Psoas muscle (tissue), 7 donors: ENCODE measurements at regions not wholly inside any gene's neighbourhood (a gene's known extent, or its start where the extent isn't known, plus 50 kb on each side); places are given as distances from the start of the nearest gene placed in this dataset.
"Not testable (repeated sequence)": the region's sequence is repeated elsewhere in the genome, so short reads cannot be mapped to it uniquely, and the experiment has no call there.

ENCODE experiments used
- ATAC-seq, 4 donors: fragments of 200-7000 bp; cut with Tn5 transposase; one replicate each; pipeline ENCODE4 v1.9.1; 2020; ENCODE audit warnings: moderate library complexity in 3 of 4, mild to moderate bottlenecking in 2 of 4
- DNase-seq, 2 donors: peaks; one replicate each; pipeline ENCODE4 v3.0.0-alpha.2; 2020
- H3K27ac ChIP-seq: fragments of 200-600 bp; one replicate; pipeline ENCODE4 v1.8.0; 2022
- H3K27me3 ChIP-seq, 3 donors: fragments of 200-600 bp in 1 of 3; one replicate each; pipeline versions ENCODE4 v1.6.1 to v1.8.0; 2013 to 2022; ENCODE audit warnings: low read length in 2 of 3, mild to moderate bottlenecking in 2 of 3, moderate library complexity in 1 of 3; ENCODE audit not compliant: insufficient read depth in 3 of 3
- H3K36me3 ChIP-seq, 2 donors: fragments of 200-600 bp in 1 of 2; one replicate each; pipeline versions ENCODE4 v1.6.1 to v1.8.0; 2013 to 2022; ENCODE audit warnings: low read depth in 1 of 2, mild to moderate bottlenecking in 1 of 2, moderate library complexity in 1 of 2; ENCODE audit not compliant: insufficient read depth in 1 of 2
- H3K4me1 ChIP-seq: fragments of 200-600 bp; one replicate; pipeline ENCODE4 v1.8.0; 2022
- H3K4me3 ChIP-seq: fragments of 200-600 bp; one replicate; pipeline ENCODE4 v1.8.0; 2022; ENCODE audit warnings: mild to moderate bottlenecking
- H3K9me3 ChIP-seq: fragments of 200-600 bp; one replicate; pipeline ENCODE4 v1.8.0; 2022
- WGBS, 3 donors: extraction: QIAGEN DNeasy Blood & Tissue Kit; methylation state at CpG; one replicate each; pipeline versions ENCODE4 v1.1.6 to v1.1.7; 2013; 5-methylcytosine and 5-hydroxymethylcytosine counted together
- intact Hi-C, 2 donors: fragments of 100-400 bp; cut with DNase I; formaldehyde crosslinking; loops; one replicate each; pipeline versions ENCODE4 v1.11.0 to v1.14.2; 2022
- TF ChIP-seq, protein P1 (sequence below): fragments of 200-600 bp; IDR thresholded peaks from one replicate; pipeline ENCODE4 v1.8.0; 2022; ENCODE audit warnings: antibody characterized with exemption
- donor health status: healthy with polysubstance abuse.
- donor health status: DM: no; HTN: no; CAD: no; lungs with moderate emphysema.
- donor health status: Bipolar disorder and iron deficiency.
- donor health status: healthy.
- donor health status: DM: yes; HTN: yes; CAD: no.
- donor health status: DM: no; HTN: no; CAD: no.
- donor health status: DM: yes; HTN: yes; CAD: no.

DNA sequence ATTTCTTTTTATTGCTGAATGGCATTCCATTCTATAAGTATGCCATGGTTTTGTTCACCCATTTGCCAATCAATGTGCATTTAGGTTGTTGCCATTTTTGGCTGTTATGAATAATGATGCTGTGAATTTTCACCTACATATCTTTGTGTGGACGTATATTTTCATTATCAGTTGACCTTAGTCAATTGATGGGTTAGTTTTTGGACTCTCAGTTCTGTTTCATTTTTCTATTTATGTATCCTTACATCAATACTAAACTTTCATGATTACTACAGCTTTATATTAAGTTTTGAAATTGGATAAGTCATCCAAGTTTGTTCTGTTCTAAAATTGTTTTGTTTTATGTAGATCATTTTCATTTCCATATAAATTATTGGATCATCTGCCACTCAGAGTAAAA lies 261.9 kb upstream of the CNR1 start:
- WGBS, 3 donors, result 79 to 84% (median 83%) methylated on average over 1 of the region's 1 CpG
- H3K27ac ChIP-seq, result no peak overlapping the region
- H3K36me3 ChIP-seq, result no peaks in the 10 kb centered on the region
- DNase-seq (no peak), ATAC-seq (no peak)
- H3K9me3 ChIP-seq, result no peaks in the 10 kb centered on the region
- TF ChIP-seq, protein P1, sequence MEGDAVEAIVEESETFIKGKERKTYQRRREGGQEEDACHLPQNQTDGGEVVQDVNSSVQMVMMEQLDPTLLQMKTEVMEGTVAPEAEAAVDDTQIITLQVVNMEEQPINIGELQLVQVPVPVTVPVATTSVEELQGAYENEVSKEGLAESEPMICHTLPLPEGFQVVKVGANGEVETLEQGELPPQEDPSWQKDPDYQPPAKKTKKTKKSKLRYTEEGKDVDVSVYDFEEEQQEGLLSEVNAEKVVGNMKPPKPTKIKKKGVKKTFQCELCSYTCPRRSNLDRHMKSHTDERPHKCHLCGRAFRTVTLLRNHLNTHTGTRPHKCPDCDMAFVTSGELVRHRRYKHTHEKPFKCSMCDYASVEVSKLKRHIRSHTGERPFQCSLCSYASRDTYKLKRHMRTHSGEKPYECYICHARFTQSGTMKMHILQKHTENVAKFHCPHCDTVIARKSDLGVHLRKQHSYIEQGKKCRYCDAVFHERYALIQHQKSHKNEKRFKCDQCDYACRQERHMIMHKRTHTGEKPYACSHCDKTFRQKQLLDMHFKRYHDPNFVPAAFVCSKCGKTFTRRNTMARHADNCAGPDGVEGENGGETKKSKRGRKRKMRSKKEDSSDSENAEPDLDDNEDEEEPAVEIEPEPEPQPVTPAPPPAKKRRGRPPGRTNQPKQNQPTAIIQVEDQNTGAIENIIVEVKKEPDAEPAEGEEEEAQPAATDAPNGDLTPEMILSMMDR, result no peak
- H3K4me1 ChIP-seq, result no peaks in the 10 kb centered on the region
- no peak overlapping the region for H3K4me3 ChIP-seq
- peaks cover 0 to 2% (median 0%) of the 10 kb centered on the region in 3 donors for H3K27me3 ChIP-seq
- intact Hi-C loops, result no loop called here

- WGBS, 3 donors, result 81 to 93% (median 91%) methylated on average over 2 of the region's 2 CpGs
- Histone ChIP-seq H3K27ac (no peak overlapping the region), H3K9me3 (no peaks in the 10 kb centered on the region), H3K4me3 (no peak overlapping the region), H3K36me3 (no peaks in the 10 kb centered on the region), H3K4me1 (no peaks in the 10 kb centered on the region), H3K27me3 (no peaks in the 10 kb centered on the region)
- DNase-seq, result no peak
- no peak for ATAC-seq
- TF ChIP-seq, protein P1, result no peak
- intact Hi-C loops, result no loop called here
These were observed 259.9 kb upstream of the CNR1 start for GRCh38 chr6:88426005-88426404.

GRCh38 chr6:88422831-88423230 lies 256.7 kb upstream of the CNR1 start:
- ATAC-seq, result no peak
- Histone ChIP-seq H3K4me3 (no peak overlapping the region), H3K27ac (no peak overlapping the region), H3K27me3 (no peaks in the 10 kb centered on the region), H3K9me3 (no peaks in the 10 kb centered on the region), H3K4me1 (no peaks in the 10 kb centered on the region), H3K36me3 (no peaks in the 10 kb centered on the region)
- no peak for DNase-seq
- 71 to 85% (median 80%) methylated on average over 8 of the region's 8 CpGs for WGBS, 3 donors
- TF ChIP-seq, protein P1, result no peak
- intact Hi-C loops, result no loop called here

DNA sequence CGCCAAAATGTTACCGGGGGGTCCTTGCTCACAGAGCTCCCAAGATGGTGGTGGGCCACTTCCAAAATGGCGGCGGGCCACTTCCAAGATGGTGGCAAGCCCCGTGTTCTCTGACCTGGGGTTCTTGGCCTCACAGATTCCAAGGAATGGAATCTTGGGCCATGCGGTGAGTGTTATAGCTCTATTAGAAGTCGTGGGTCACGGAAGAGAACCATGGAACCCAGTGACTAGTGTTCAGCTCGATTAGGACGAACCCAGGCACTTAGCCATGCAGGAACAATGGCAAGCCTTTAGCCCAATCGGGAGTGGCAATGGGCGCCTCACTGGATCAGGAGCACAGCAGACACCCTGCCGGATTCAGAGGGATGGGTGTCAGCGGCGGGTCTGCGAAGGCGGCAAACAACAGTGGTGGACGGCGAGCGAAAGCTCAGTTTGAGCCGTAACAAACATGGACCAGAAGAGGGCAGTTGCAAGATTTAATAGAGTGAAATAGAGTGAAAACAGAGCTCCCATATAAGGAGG lies 254.9 kb upstream of the CNR1 start:
- intact Hi-C loops, H3K36me3 ChIP-seq, H3K9me3 ChIP-seq, H3K27me3 ChIP-seq, H3K27ac ChIP-seq, DNase-seq, ATAC-seq, H3K4me3 ChIP-seq, H3K4me1 ChIP-seq: not testable (repeated sequence)
- 89 to 96% (median 90%) methylated on average over 16 to 21 of the region's 21 CpGs for WGBS, 3 donors

DNA sequence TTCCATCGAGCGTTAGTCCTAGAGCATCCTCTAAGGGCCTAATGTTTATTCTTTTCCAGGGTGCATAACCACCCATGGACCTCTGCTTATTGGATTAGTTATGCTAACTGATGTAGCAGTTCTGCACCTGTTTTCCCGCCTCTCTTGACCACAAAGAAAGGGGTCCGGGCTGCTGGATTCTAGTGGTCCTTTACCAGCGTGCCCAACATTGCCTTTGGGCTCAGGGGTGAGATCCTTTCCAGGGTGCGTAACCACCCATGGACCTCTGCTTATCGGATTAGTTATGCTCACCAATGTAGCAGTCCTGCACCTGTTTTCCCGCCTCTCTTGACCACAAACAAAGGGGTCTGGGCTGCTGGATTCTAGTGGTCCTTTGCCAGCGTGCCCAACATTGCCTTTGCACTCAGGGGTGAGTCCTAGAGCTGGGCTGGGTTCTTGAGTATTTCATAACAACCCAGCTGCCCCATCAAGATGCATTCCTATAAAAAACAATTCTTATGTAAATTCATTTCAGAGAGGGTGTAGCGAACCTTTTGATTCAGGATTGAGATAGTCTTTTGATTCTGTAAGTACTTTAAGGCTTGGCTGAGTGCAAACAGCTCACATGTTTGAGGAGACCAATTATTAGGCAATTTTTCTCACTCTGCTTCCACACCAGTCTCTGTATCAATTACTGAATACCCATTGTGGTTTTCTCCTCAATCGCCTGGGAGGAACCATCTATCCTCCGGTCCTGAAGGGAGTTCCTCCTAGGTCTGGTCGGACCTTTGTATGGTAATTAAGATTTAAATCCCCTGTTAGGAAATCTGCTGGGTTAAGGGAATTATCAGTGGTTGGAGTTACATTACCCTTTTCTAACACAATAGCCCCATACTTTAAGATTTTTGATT lies 253.0 kb upstream of the CNR1 start:
- ATAC-seq, intact Hi-C loops, H3K9me3 ChIP-seq, H3K36me3 ChIP-seq, DNase-seq, H3K4me3 ChIP-seq, H3K4me1 ChIP-seq, H3K27ac ChIP-seq, H3K27me3 ChIP-seq: not testable (repeated sequence)
- 58 to 68% (median 59%) methylated on average over 13 of the region's 13 CpGs for WGBS, 3 donors

DNA sequence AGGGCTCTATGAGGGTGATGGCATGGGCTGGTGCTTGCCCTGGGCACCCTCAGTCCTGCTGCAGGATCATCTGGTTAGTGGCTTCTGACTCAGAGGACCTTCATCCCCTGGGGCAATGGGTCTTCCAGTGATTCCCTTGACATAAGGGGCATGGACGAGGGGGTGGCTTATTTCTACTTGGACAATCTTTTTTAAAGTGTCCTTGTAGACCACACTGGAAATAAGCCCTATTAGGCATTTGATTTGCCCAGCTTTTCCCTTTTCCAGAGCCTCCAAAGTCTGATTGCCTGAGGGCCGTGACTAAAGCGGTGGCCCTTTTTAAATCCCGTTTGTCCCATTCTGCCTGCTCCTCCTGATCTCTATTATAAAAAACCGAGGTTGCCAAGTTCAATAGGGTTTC lies 251.2 kb upstream of the CNR1 start:
- not testable (repeated sequence) for ATAC-seq

More for the DNA sequence above, 251.2 kb upstream of the CNR1 start:
- DNase-seq, intact Hi-C loops, H3K4me3 ChIP-seq, H3K36me3 ChIP-seq, H3K4me1 ChIP-seq, H3K27ac ChIP-seq, H3K9me3 ChIP-seq, H3K27me3 ChIP-seq: not testable (repeated sequence)
- WGBS, 3 donors, result 71 to 75% (median 74%) methylated on average over 5 of the region's 5 CpGs
